OCI-LY1 (cell line): ENCODE measurements at regions not wholly inside any gene's neighbourhood (a gene's known extent, or its start where the extent isn't known, plus 50 kb on each side); places are given as distances from the start of the nearest gene placed in this dataset.

ENCODE experiments used
- EZH2 ChIP-seq: fragments of 200-600 bp; sonication (generic), shearing (Covaris generic); IDR thresholded peaks from 2 replicates; pipeline ENCODE4 v1.8.0; 2017; ENCODE audit warnings: borderline replicate concordance, mixed run types, mild to moderate bottlenecking, antibody characterized with exemption, low read length, moderate library complexity, mixed read lengths
- TF ChIP-seq, protein P1 (sequence below): fragments of 200-600 bp; sonication (generic), shearing (Covaris generic); IDR thresholded peaks from 2 replicates; pipeline ENCODE4 v1.5.1; 2017; ENCODE audit warnings: mild to moderate bottlenecking, antibody characterized with exemption, low read length, moderate library complexity, mixed read lengths

DNA sequence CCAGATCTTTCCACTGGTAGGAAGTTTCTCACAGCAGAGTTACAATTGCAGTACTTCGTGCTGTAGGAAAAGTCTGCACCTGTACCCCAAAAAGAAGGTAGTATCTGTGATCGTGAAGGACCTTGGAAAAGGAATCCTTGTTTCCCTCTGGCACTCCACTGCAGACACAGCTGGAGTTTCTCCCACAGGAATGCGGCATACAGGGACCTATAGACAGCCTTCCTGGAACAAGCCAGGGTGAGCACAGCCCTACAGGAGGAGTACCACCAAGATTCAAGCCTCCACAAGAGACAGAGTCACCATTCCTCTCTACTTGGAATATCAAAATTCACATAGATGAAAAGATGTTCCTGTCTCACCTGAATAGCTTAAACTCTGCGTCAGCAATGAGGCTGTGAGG, 372.4 kb downstream of the CMPK2 start:
- TF ChIP-seq, protein P1, sequence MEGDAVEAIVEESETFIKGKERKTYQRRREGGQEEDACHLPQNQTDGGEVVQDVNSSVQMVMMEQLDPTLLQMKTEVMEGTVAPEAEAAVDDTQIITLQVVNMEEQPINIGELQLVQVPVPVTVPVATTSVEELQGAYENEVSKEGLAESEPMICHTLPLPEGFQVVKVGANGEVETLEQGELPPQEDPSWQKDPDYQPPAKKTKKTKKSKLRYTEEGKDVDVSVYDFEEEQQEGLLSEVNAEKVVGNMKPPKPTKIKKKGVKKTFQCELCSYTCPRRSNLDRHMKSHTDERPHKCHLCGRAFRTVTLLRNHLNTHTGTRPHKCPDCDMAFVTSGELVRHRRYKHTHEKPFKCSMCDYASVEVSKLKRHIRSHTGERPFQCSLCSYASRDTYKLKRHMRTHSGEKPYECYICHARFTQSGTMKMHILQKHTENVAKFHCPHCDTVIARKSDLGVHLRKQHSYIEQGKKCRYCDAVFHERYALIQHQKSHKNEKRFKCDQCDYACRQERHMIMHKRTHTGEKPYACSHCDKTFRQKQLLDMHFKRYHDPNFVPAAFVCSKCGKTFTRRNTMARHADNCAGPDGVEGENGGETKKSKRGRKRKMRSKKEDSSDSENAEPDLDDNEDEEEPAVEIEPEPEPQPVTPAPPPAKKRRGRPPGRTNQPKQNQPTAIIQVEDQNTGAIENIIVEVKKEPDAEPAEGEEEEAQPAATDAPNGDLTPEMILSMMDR = no peak
- TF ChIP-seq EZH2 = no peak
